Fibroblast of skin of left quadriceps (primary cell): ENCODE measurements at regions not wholly inside any gene's neighbourhood (a gene's known extent, or its start where the extent isn't known, plus 50 kb on each side); places are given as distances from the start of the nearest gene placed in this dataset.
"Not testable (repeated sequence)": the region's sequence is repeated elsewhere in the genome, so short reads cannot be mapped to it uniquely, and the experiment has no call there.

Experiments used
- DNase-seq, 2 experiments: peaks; one replicate each; pipeline ENCODE4 v3.0.0-alpha.2; 2013; ENCODE audit warnings: low read depth in 2 of 2

DNA sequence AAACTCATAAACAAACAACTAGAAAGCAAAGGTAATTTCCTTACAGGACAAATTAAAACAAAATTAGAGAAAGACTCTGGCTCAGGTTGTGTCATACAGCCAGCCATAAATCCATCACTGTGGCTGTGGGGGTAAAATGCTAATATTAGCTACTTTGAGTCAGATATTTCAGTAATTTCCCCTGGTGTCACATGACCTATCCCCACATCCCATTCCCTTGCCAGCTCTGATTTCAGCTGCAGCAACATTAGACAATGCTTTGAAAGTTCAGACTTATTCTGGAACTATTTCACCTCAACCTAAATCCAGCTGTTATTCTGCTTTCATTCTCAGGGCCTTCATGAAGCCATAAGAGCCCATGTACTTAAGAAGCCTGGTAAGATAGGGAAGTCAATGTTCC, 55.3 kb downstream of the RPL10L start:
- no peak for DNase-seq

GRCh38 chr14:46582826-46583225, 68.8 kb downstream of the RPL10L start:
- no peak for DNase-seq

DNA sequence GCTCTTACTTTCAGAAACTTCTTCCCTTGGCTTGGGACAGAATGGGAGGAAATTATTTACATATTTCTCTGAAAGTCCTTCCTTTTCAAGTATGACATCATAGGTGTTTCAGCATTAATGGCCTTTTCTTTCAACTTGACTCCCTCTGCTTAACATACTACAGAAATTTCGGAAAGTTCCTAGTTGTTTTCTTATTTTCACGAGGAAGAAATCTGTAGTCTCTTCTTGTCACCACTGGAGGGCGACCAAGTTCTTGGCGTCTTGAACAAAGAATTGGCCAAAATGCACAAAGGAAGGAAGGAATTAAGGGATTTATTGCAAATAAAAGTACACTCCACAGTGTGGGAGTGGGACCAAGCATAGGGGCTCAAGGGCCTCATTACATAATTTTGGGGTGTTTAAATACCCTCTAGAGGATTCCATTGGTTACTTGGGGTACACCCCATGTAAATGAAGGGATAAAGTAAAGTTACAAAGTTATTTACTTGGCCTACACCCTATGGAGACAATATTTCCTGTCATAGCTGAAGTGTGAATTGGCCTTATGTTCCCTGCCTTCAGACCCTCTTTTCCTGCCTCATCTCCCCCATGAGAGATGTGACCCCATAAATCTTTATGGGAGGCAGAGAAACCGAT, 70.4 kb downstream of the RPL10L start:
- DNase-seq: peak; percentile 8

- DNase-seq: no peak
Measured at GRCh38 chr14:46574978-46575375, 76.6 kb downstream of the RPL10L start.

- DNase-seq: peak in 1 of 2 experiments; percentile 5
Measured at GRCh38 chr14:46574221-46574977, 77.2 kb downstream of the RPL10L start.

DNA sequence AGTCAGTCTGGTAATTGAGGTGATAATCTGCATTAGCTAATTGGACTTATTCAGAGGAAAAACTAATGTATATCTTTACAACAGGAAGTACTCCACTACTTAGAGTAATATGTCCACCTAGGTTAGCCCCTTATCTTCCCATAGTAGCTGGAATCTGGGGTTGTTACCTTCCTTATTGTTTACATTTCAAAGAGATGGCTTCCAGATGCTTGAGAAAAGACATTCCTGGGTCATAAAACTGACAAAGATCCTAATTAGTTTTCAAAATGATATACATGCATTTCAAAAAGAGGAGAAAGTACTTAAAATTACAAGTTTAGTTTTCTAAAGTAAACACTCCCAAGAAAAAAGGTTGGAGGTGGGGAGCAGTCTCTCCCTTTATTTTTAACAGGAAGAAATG, 78.1 kb downstream of the RPL10L start:
- DNase-seq: no peak

DNA sequence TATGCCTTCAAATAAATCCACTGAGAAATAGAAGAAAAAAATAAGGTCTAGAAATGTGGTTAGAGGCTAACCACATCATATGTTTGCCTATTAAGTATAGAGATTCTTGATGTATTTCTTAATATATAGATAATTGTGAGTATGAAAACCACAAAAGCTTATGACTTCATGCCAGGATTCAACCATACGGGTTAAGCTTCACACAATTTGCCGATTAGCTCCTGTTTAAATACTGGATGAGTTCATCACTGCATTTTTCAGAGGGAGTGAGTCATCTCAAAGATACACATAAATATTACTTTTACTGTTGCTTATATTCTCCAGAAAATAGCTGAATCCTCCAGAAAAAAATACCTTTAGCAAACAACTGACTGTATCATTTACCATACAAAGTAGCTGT, 79.6 kb downstream of the RPL10L start:
- DNase-seq: peak; percentile 72 to 77

- DNase-seq: not testable (repeated sequence)
Measured at GRCh38 chr14:46568161-46568560, 83.4 kb downstream of the RPL10L start.

- no peak for DNase-seq
Measured at GRCh38 chr14:46550836-46551235, 100.7 kb downstream of the RPL10L start.

- DNase-seq: no peak
Measured at GRCh38 chr14:46540986-46541385, 110.6 kb downstream of the RPL10L start.

GRCh38 chr14:46519121-46519520, 132.5 kb downstream of the RPL10L start:
- no peak for DNase-seq

GRCh38 chr14:46508752-46509151, 142.8 kb downstream of the RPL10L start:
- DNase-seq: not testable (repeated sequence)

DNA sequence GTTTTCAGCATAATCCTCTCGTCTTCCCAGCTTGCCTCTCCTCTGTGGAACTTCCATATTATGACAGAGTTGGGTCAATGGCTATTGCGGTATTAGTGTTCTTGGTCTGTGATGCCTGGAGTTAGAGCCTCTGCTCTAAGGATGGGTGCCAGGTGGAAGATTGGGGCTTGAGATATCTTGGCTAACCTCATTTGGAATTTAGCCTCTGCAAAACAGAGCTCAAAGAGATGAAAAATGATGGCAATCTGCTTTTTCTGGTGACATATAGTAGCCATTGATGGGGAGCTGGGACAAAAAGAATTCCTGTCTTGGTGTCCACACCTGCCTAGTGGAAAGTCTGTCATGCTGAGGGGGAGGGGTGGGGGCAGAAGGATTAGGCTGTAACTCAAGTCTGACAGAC, 152.1 kb downstream of the RPL10L start:
- no peak for DNase-seq

GRCh38 chr14:46496409-46496808, 155.2 kb downstream of the RPL10L start:
- no peak for DNase-seq

DNA sequence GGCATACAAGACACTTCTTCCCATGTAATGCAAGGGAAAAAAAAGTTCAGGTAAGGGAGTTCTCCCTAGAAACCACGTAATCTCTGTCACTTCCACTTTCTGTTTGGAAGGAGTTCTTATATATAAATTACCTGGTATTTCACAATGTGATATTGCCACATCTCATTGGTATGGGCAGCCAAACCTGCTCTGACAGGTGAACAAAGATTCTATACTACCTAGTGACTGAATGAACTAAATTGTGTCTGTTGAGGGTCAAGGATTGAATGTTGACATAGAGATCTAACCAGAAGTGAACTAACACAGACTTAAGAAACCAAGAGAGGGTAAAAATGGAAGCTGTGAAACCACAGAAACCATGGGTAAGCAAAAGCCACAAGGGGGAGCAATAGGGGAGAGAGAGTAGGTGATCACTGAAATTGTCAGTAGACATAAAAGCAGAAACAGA, 161.3 kb downstream of the RPL10L start:
- DNase-seq: no peak

DNA sequence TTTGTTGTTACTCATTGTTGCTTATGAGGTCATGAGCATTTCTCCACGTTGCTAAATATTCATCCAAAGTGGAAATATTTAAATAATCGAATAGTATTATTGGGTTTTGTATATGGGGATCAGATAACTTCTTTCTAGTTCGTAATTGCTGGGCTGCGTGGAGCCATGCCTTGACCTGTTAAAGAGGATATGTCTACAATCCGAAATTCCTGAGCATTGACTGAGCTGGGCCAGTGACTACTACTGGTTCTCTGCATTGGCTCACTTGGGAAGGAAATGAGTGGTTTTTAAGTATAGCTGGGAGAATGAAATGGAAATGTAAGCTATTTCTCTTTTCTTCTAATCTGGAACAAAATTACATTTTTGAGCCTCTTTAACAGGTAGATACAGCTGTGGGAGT, 163.2 kb downstream of the RPL10L start:
- DNase-seq: no peak

DNA sequence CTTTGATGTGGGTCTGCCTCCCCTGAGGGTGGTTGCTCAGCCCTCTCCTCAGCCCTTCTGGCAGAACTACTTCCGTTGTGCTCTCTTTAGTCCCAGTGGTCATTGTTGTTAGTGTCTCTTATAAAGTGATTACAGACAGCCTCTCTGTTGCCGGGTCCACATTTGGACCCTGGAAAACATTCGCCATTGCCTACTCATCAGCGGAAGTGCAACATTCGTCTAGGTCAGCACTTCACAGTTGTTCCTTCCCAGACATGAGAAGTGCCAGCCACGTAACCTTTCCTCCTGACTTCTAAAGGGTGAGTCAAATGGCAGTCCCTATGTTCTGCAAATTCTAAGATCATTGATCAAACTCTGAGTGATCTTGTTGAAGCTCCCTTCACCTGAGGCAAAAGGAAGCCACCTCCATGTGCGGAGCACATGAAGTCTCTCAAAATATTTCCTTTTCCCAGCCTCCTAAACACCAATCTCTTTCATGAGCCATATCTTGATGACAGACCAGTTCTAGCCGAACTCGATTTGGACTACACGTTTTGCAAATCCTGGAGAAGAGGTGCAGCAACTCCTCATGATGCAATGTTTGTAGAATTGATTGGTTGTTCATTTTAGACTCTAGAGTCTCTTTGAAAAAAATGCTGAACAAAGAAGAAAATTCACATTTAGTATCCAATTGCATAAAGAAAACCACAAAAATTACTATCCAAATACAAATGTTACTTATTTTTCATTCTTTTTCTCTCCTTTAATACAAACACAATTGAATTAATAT, 163.8 kb downstream of the RPL10L start:
- no peak for DNase-seq

- DNase-seq: no peak
Measured at GRCh38 chr14:46482200-46482599, 169.4 kb downstream of the RPL10L start.

DNA sequence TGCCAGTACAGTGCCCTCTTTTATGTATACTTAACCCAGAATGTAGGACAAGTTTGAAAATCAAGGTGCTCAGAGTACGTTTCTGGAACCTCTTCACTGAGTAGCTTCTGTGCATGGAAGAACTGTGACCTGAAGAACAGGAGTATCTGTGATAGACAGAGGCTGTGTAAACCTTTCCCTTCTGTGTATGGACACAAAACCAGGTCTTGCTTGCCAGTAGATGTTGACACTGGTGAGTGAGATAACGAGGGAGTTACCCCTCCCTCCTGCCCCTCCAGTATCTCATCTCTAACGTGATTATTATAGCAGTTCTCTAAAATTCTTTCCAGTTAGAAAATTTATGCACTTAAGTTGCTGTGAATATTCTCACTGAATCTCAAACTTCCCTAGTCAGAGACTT, 170.8 kb downstream of the RPL10L start:
- no peak for DNase-seq

- DNase-seq: no peak
Measured at GRCh38 chr14:46472261-46472660, 179.3 kb downstream of the RPL10L start.

GRCh38 chr14:46464341-46464740, 187.2 kb downstream of the RPL10L start:
- DNase-seq: no peak

DNA sequence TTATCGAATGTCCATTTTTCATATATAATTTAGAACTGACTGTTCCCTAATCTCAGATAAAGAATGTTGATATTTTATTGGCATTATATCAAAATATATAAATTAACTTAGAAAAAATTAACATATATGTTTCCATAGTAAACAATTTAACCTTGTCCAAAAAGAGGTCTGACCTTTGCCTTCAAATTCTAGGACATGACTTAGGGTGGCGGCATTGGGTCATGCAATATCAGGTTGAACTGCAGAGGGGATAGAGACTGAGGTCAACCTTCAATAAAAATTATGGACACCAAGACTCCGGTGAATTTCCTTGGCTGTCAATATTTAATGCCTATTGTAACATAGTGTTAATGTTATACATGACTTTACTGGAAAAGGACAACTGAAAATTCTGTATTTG, 199.8 kb downstream of the RPL10L start:
- no peak for DNase-seq

- DNase-seq: no peak
Measured at GRCh38 chr14:46444666-46445065, 206.9 kb downstream of the RPL10L start.
